Activated CD4-positive, alpha-beta memory T cell treated with anti-CD3 and anti-CD28 coated beads, Interleukin-2, amount 10 ng/mL, durations not matched to agents 7 days and 5 days (primary cell): ENCODE measurements at regions not wholly inside any gene's neighbourhood (a gene's known extent, or its start where the extent isn't known, plus 50 kb on each side); places are given as distances from the start of the nearest gene placed in this dataset.

Source experiments
- CTCF ChIA-PET: fragments of 350-600 bp; sonication (Branson Sonifier 250); formaldehyde crosslinking; loops from one replicate; lab custom pipeline; 2021; ENCODE audit warnings: antibody characterized with exemption, inconsistent platforms; lab: Charles Lee
- POLR2A ChIA-PET: fragments of 350-600 bp; sonication (Branson Sonifier 250); formaldehyde crosslinking; loops from one replicate; lab custom pipeline; 2021; ENCODE audit warnings: antibody characterized with exemption; lab: Charles Lee
- DNase-seq: peaks from one replicate; pipeline ENCODE4 v3.0.0-alpha.2; 2020
- H3K27ac Mint-ChIP-seq: one replicate; pipeline ENCODE4 v1.8.0; 2021; ENCODE audit warnings: mild to moderate bottlenecking, mixed read lengths
- H3K27me3 Mint-ChIP-seq: one replicate; pipeline ENCODE4 v1.8.0; 2021; ENCODE audit warnings: mixed read lengths
- H3K36me3 Mint-ChIP-seq: one replicate; pipeline ENCODE4 v1.8.0; 2021; ENCODE audit warnings: low read depth, mixed read lengths
- H3K4me1 Mint-ChIP-seq: one replicate; pipeline ENCODE4 v1.8.0; 2021; ENCODE audit warnings: mixed read lengths
- H3K4me3 Mint-ChIP-seq: one replicate; pipeline ENCODE4 v1.8.0; 2021; ENCODE audit warnings: mild to moderate bottlenecking, mixed read lengths
- H3K9me3 Mint-ChIP-seq: one replicate; pipeline ENCODE4 v1.8.0; 2021; ENCODE audit warnings: mixed read lengths

GRCh38 chr2:59804732-59805131 is 748.7 kb downstream of the BCL11A start:
- ChIA-PET POLR2A (no interaction called here), CTCF (no interaction called here)
- Mint-ChIP-seq H3K27me3 (no peaks in the 10 kb centered on the region), H3K27ac (no peak overlapping the region), H3K36me3 (no peaks in the 10 kb centered on the region), H3K9me3 (no peaks in the 10 kb centered on the region), H3K4me3 (no peak overlapping the region), H3K4me1 (no peaks in the 10 kb centered on the region)
- no peak for DNase-seq

GRCh38 chr2:59803586-59803985 is 749.9 kb downstream of the BCL11A start:
- H3K36me3 Mint-ChIP-seq: no peaks in the 10 kb centered on the region
- POLR2A ChIA-PET: no interaction called here

GRCh38 chr2:59798687-59799232 is 754.7 kb downstream of the BCL11A start:
- no peaks in the 10 kb centered on the region for H3K27me3 Mint-ChIP-seq
- no peaks in the 10 kb centered on the region for H3K36me3 Mint-ChIP-seq
- no peaks in the 10 kb centered on the region for H3K4me1 Mint-ChIP-seq
- no peaks in the 10 kb centered on the region for H3K9me3 Mint-ChIP-seq
- DNase-seq: no peak
- ChIA-PET CTCF (no interaction called here), POLR2A (no interaction called here)
- H3K27ac Mint-ChIP-seq: no peak overlapping the region
- no peak overlapping the region for H3K4me3 Mint-ChIP-seq

More at GRCh38 chr2:59803586-59803985, 749.9 kb downstream of the BCL11A start:
- Mint-ChIP-seq H3K4me3 (no peak overlapping the region), H3K9me3 (no peaks in the 10 kb centered on the region), H3K4me1 (no peaks in the 10 kb centered on the region), H3K27ac (no peak overlapping the region), H3K27me3 (no peaks in the 10 kb centered on the region)
- CTCF ChIA-PET: no interaction called here
- DNase-seq: no peak

DNA sequence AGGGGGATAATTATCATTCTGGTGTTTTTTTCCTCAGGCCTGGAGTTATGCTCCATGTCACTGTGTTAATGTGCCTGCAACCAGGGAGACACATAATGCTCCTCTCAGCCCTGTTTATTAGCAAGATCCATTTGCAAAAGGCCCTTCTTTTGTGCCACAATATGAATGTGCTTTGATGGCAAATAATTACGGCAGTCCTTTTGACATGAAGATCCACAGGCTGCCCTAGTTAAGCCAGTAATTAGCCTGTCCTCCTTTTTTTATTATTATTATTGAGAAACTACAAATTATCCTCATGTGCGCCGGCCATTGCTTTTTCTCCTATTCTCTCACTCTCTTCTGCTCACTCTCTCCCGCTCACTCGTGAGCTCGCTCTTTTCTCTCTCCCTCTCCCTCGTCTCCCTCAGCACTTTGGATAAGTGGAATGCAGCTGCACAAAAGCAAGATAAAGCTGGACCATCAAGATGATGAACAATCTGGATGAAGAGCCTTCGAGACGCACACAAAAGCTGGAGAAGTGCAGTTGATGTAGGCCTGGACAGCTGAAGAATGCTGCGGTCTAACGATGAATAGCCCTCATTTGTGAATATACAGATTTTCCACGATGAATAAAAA is 762.3 kb downstream of the BCL11A start:
- ChIA-PET CTCF (no interaction called here), POLR2A (no interaction called here)
- no peaks in the 10 kb centered on the region for H3K4me1 Mint-ChIP-seq
- no peaks in the 10 kb centered on the region for H3K9me3 Mint-ChIP-seq
- no peaks in the 10 kb centered on the region for H3K27me3 Mint-ChIP-seq
- no peak overlapping the region for H3K4me3 Mint-ChIP-seq
- DNase-seq: no peak
- no peaks in the 10 kb centered on the region for H3K36me3 Mint-ChIP-seq
- no peak overlapping the region for H3K27ac Mint-ChIP-seq

- CTCF ChIA-PET: no interaction called here
- no peak overlapping the region for H3K4me3 Mint-ChIP-seq
- no peaks in the 10 kb centered on the region for H3K27me3 Mint-ChIP-seq
- DNase-seq: no peak
- H3K4me1 Mint-ChIP-seq: no peaks in the 10 kb centered on the region
- H3K36me3 Mint-ChIP-seq: no peaks in the 10 kb centered on the region
- H3K27ac Mint-ChIP-seq: no peak overlapping the region
- no peaks in the 10 kb centered on the region for H3K9me3 Mint-ChIP-seq
- POLR2A ChIA-PET: no interaction called here
Observed at GRCh38 chr2:59790186-59791003, 763.1 kb downstream of the BCL11A start.

- ChIA-PET POLR2A (no interaction called here), CTCF (no interaction called here)
- Mint-ChIP-seq H3K9me3 (no peaks in the 10 kb centered on the region), H3K27ac (no peak overlapping the region), H3K36me3 (no peaks in the 10 kb centered on the region), H3K27me3 (no peaks in the 10 kb centered on the region), H3K4me3 (no peak overlapping the region), H3K4me1 (no peaks in the 10 kb centered on the region)
- no peak for DNase-seq
Observed at GRCh38 chr2:59789523-59789922, 763.9 kb downstream of the BCL11A start.

- Mint-ChIP-seq H3K27me3 (no peaks in the 10 kb centered on the region), H3K4me1 (no peaks in the 10 kb centered on the region), H3K4me3 (no peak overlapping the region), H3K9me3 (no peaks in the 10 kb centered on the region), H3K27ac (no peak overlapping the region), H3K36me3 (no peaks in the 10 kb centered on the region)
- ChIA-PET POLR2A (no interaction called here), CTCF (no interaction called here)
- DNase-seq: no peak
Observed at GRCh38 chr2:59787095-59787494, 766.4 kb downstream of the BCL11A start.

DNA sequence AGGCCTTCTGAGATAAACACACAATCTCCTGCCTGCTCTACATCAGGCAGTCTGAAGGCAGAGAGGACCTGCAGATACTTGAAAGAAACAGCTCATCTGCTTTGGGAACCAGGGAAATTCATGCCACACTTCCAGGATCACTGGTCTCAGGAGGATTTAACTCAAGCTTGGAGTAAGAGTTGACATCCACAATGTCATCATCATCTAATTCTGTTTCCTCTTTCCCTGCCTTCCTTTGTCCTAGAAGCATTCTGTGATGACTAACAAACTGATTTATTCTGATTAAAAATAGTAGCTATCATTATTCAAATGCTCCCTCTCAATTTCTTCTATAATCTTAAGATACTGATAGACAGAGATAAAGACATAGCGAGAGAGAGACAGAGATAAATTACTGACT is 766.8 kb downstream of the BCL11A start:
- Mint-ChIP-seq H3K4me3 (no peak overlapping the region), H3K27ac (no peak overlapping the region), H3K4me1 (no peaks in the 10 kb centered on the region), H3K36me3 (no peaks in the 10 kb centered on the region), H3K9me3 (no peaks in the 10 kb centered on the region), H3K27me3 (no peaks in the 10 kb centered on the region)
- DNase-seq: no peak
- POLR2A ChIA-PET: no interaction called here
- CTCF ChIA-PET: no interaction called here

GRCh38 chr2:59779571-59779970 is 773.9 kb downstream of the BCL11A start:
- H3K27me3 Mint-ChIP-seq: no peaks in the 10 kb centered on the region
- no peaks in the 10 kb centered on the region for H3K9me3 Mint-ChIP-seq
- POLR2A ChIA-PET: no interaction called here
- H3K27ac Mint-ChIP-seq: no peak overlapping the region
- H3K4me3 Mint-ChIP-seq: no peak overlapping the region
- DNase-seq: no peak
- CTCF ChIA-PET: no interaction called here
- no peaks in the 10 kb centered on the region for H3K36me3 Mint-ChIP-seq
- H3K4me1 Mint-ChIP-seq: no peaks in the 10 kb centered on the region

GRCh38 chr2:59777120-59777519 is 776.3 kb downstream of the BCL11A start:
- DNase-seq: no peak
- Mint-ChIP-seq H3K36me3 (no peaks in the 10 kb centered on the region), H3K4me1 (no peaks in the 10 kb centered on the region), H3K4me3 (no peak overlapping the region), H3K27me3 (no peaks in the 10 kb centered on the region), H3K27ac (no peak overlapping the region), H3K9me3 (no peaks in the 10 kb centered on the region)
- ChIA-PET POLR2A (no interaction called here), CTCF (no interaction called here)

- H3K9me3 Mint-ChIP-seq: no peaks in the 10 kb centered on the region
- H3K4me1 Mint-ChIP-seq: no peaks in the 10 kb centered on the region
- no peaks in the 10 kb centered on the region for H3K27me3 Mint-ChIP-seq
- no peak for DNase-seq
- POLR2A ChIA-PET: no interaction called here
- CTCF ChIA-PET: no interaction called here
- H3K36me3 Mint-ChIP-seq: no peaks in the 10 kb centered on the region
- no peak overlapping the region for H3K27ac Mint-ChIP-seq
- H3K4me3 Mint-ChIP-seq: no peak overlapping the region
Observed at GRCh38 chr2:59776726-59777008, 776.8 kb downstream of the BCL11A start.

GRCh38 chr2:59774821-59775433 is 778.5 kb downstream of the BCL11A start:
- Mint-ChIP-seq H3K4me1 (no peaks in the 10 kb centered on the region), H3K27me3 (no peaks in the 10 kb centered on the region), H3K27ac (no peak overlapping the region), H3K4me3 (no peak overlapping the region), H3K36me3 (no peaks in the 10 kb centered on the region), H3K9me3 (no peaks in the 10 kb centered on the region)
- ChIA-PET POLR2A (no interaction called here), CTCF (no interaction called here)
- DNase-seq: no peak

DNA sequence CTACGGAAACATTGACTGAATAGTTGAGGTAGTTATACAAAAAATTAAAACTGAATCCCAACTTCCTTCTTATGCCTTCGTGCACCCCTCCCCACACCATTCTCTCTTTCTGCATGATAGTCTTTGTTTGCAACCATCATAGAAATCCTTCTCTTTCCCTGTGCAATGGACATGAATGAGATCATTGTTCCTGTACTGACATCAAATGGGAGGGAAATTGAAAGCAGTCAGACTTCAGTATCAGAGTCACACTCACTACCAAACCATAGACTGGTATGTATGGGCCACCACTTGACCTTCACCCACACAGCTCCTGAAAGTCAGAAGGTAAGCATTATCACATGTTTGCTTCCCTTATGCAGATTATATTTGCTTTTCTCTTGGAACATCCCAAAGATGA is 782.8 kb downstream of the BCL11A start:
- POLR2A ChIA-PET: no interaction called here
- H3K4me3 Mint-ChIP-seq: no peak overlapping the region
- no peaks in the 10 kb centered on the region for H3K36me3 Mint-ChIP-seq
- H3K27me3 Mint-ChIP-seq: no peaks in the 10 kb centered on the region
- H3K4me1 Mint-ChIP-seq: no peaks in the 10 kb centered on the region
- DNase-seq: no peak
- CTCF ChIA-PET: no interaction called here
- H3K27ac Mint-ChIP-seq: no peak overlapping the region
- no peaks in the 10 kb centered on the region for H3K9me3 Mint-ChIP-seq
